Inflammatory macrophage treated with lipopolysaccharide for 1 hour (primary cell): ENCODE measurements at regions not wholly inside any gene's neighbourhood (a gene's known extent, or its start where the extent isn't known, plus 50 kb on each side); places are given as distances from the start of the nearest gene placed in this dataset.

Source experiments
- DNase-seq, 2 donors: peaks; one replicate each; pipeline ENCODE4 v3.0.0-alpha.2; 2020 to 2022

DNA sequence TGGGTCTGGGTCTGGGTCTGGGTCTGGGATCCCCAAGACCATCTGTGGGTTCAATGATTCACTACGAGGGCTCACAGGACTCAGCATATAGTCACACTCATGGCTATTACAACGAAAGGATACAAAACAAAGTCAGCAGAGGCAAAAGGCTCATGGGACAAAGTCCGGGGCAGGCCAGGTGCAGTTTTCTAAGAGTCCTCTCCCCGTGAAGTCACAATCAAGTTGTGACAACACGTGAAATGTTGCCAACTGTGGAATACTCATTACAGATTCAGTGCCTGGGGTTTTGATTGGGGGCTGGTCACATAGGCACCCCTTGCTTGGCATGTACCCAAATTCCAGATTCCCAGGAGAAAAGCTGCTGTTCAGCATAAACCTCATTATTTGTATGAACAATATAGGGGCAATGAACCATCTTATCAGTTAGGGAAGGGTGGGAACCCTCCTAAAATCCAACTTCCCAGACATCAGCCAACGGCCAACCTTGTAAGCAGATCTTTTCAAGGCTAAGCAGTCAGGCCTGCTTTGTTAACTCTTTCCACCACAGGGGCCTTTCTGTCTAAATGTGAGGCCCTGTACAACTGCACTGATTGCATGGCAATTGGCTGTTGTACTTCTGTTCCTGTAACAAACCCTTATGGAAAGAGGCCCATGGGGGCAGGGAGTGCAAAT lies 58.2 kb upstream of the DIPK2B start:
- no peak for DNase-seq
